ENCODE measurements at regions not wholly inside any gene's neighbourhood (a gene's known extent, or its start where the extent isn't known, plus 50 kb on each side); places are given as distances from the start of the nearest gene placed in this dataset.

GRCh38 chr5:27568811-27569210 lies 530.4 kb upstream of the CDH9 start:
- TF ChIP-seq, protein P1, sequence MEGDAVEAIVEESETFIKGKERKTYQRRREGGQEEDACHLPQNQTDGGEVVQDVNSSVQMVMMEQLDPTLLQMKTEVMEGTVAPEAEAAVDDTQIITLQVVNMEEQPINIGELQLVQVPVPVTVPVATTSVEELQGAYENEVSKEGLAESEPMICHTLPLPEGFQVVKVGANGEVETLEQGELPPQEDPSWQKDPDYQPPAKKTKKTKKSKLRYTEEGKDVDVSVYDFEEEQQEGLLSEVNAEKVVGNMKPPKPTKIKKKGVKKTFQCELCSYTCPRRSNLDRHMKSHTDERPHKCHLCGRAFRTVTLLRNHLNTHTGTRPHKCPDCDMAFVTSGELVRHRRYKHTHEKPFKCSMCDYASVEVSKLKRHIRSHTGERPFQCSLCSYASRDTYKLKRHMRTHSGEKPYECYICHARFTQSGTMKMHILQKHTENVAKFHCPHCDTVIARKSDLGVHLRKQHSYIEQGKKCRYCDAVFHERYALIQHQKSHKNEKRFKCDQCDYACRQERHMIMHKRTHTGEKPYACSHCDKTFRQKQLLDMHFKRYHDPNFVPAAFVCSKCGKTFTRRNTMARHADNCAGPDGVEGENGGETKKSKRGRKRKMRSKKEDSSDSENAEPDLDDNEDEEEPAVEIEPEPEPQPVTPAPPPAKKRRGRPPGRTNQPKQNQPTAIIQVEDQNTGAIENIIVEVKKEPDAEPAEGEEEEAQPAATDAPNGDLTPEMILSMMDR (IDR thresholded peaks at IDR 0.05) = no peak
- H3K4me1 ChIP-seq (ENCODE audit: control insufficient read depth in 1 of 2, low read depth in 2 of 2) = no peaks in the 10 kb centered on the region
- no peaks in the 10 kb centered on the region for H3K36me3 ChIP-seq
- H3K9me3 ChIP-seq = no peaks in the 10 kb centered on the region
- DNase-seq (ENCODE audit: low spot score) (no peak), ATAC-seq (ENCODE audit: insufficient number of reproducible peaks, low FRiP score, low read depth) (no peak)
- H3K27me3 ChIP-seq (replicated peaks; ENCODE audit: insufficient read depth) = no peaks in the 10 kb centered on the region
- H3K4me3 ChIP-seq = no peak overlapping the region
- H3K27ac ChIP-seq = no peak overlapping the region

DNA sequence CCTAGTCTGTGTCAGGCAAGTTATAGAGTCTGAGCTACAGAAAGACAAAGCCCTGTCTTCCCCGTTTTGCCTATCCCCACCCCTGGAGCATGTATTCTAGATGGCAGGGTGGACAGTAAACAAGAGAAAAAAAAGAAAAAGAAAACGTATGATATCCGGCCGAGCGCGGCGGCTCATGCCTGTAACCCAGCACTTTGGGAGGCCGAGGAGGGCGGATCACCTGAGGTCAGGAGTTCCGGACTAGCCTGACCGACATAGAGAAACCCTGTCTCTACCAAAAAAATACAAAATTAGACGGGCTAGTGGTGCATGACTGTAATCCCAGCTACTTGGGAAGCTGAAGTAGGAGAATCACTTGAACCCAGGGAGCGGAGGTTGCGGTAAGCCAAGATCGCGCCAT lies 523.0 kb upstream of the CDH9 start:
- no peak for DNase-seq (ENCODE audit: low spot score)
- Histone ChIP-seq H3K4me1 (ENCODE audit: control insufficient read depth in 1 of 2, low read depth in 2 of 2) (no peaks in the 10 kb centered on the region), H3K36me3 (no peaks in the 10 kb centered on the region), H3K4me3 (no peak overlapping the region), H3K9me3 (no peaks in the 10 kb centered on the region), H3K27ac (no peak overlapping the region), H3K27me3 (replicated peaks; ENCODE audit: insufficient read depth) (no peaks in the 10 kb centered on the region)
- TF ChIP-seq, protein P1 (IDR thresholded peaks at IDR 0.05) = no peak
- no peak for ATAC-seq (ENCODE audit: insufficient number of reproducible peaks, low FRiP score, low read depth)

DNA sequence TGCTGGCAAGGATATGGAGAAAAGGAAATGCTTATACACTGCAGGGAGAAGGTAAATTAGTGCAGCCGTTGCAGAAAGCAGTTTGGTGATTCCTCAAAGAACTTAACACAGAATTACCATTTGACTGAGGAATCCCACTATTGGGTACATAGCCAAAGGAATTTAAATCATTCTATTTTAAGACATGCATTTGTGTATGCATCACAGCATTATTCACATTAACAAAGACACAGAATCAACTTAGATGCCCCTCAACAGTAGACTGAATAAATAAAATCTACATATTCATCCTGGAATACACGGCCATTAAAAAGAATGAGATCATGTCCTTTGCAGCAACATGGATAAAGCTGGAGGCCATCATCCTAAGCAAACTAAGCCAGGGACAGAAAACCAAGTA lies 510.1 kb upstream of the CDH9 start:
- no peaks in the 10 kb centered on the region for H3K36me3 ChIP-seq
- no peaks in the 10 kb centered on the region for H3K4me1 ChIP-seq (ENCODE audit: control insufficient read depth in 1 of 2, low read depth in 2 of 2)
- no peak overlapping the region for H3K27ac ChIP-seq
- H3K27me3 ChIP-seq (replicated peaks; ENCODE audit: insufficient read depth) = no peaks in the 10 kb centered on the region
- TF ChIP-seq, protein P1 (IDR thresholded peaks at IDR 0.05) = no peak
- no peaks in the 10 kb centered on the region for H3K9me3 ChIP-seq
- H3K4me3 ChIP-seq = no peak overlapping the region
- ATAC-seq (ENCODE audit: insufficient number of reproducible peaks, low FRiP score, low read depth) (no peak), DNase-seq (ENCODE audit: low spot score) (no peak)

DNA sequence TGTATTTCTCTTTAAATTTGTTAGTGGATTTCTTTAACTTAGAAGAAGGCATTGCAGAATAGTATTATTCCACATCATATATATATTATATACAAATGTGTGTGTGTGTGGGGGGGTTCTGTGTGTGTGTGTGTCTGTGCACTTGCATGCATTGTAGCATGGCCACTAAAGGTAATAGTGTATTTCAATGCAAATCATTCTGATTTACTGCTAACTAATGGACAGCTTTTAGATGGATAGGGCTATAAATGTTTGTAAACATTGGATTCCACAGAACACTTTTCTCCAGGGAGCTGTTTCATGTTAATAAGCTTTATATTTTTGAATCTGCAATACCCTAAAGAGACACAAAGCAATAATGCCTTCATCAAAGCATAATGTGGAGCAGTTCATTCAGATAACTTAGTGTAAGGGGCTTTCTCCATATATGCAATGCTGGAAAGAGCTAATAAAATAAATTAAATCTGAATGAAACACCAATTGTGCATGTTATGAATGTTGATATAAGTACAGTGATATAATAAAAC lies 496.7 kb upstream of the CDH9 start:
- DNase-seq (ENCODE audit: low spot score) (no peak), ATAC-seq (ENCODE audit: insufficient number of reproducible peaks, low FRiP score, low read depth) (no peak)
- no peak overlapping the region for H3K4me3 ChIP-seq
- no peaks in the 10 kb centered on the region for H3K36me3 ChIP-seq
- H3K4me1 ChIP-seq (ENCODE audit: control insufficient read depth in 1 of 2, low read depth in 2 of 2) = no peaks in the 10 kb centered on the region
- H3K27me3 ChIP-seq (replicated peaks; ENCODE audit: insufficient read depth) = no peaks in the 10 kb centered on the region
- H3K9me3 ChIP-seq = no peaks in the 10 kb centered on the region
- H3K27ac ChIP-seq = no peak overlapping the region
- TF ChIP-seq, protein P1 (IDR thresholded peaks at IDR 0.05) = no peak

DNA sequence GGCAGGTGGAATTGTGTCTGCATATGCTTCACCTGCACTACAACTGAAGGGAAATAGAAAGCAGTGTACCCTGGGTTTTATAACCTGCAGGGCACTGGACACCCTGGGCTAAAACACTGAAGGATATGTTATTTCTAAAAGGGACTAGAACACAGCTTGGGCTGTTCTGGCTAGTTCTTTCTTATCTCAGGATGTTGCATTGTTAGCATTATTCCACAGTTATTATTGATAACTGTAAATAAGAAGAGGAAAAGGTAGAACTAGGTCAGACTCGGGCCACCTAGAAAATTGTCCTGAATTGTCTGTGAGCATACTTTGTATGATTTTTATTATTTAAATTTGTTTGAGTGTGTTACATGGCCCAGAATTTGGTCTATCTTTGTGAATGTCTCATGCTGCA lies 493.9 kb upstream of the CDH9 start:
- ATAC-seq (ENCODE audit: insufficient number of reproducible peaks, low FRiP score, low read depth) (no peak), DNase-seq (ENCODE audit: low spot score) (no peak)
- no peaks in the 10 kb centered on the region for H3K4me1 ChIP-seq (ENCODE audit: control insufficient read depth in 1 of 2, low read depth in 2 of 2)
- no peak overlapping the region for H3K27ac ChIP-seq
- TF ChIP-seq, protein P1 (IDR thresholded peaks at IDR 0.05) = no peak
- no peaks in the 10 kb centered on the region for H3K36me3 ChIP-seq
- no peak overlapping the region for H3K4me3 ChIP-seq
- H3K9me3 ChIP-seq = no peaks in the 10 kb centered on the region
- no peaks in the 10 kb centered on the region for H3K27me3 ChIP-seq (replicated peaks; ENCODE audit: insufficient read depth)
